PC-3 (cell line): ENCODE measurements at regions not wholly inside any gene's neighbourhood (a gene's known extent, or its start where the extent isn't known, plus 50 kb on each side); places are given as distances from the start of the nearest gene placed in this dataset.

Experiments used
- ATAC-seq: fragments of 200-7000 bp; cut with Tn5 transposase; 2 replicates; pipeline ENCODE4 v1.9.1; 2020; ENCODE audit warnings: mild to moderate bottlenecking, moderate library complexity
- BruUV-seq: library from RNA; stranded (reverse); fragments of 400-500 nt; replicated peaks from 2 replicates; lab custom pipeline; 2021; lab: Mats Ljungman, UMichigan
- CTCF ChIA-PET: fragments of 300-600 bp; sonication (Branson Sonifier 250); formaldehyde crosslinking; loops from one replicate; lab custom pipeline; 2022; ENCODE audit warnings: antibody characterized with exemption; lab: Charles Lee
- POLR2A ChIA-PET: fragments of 300-600 bp; sonication (Branson Sonifier 250); formaldehyde crosslinking; loops from one replicate; lab custom pipeline; 2022; ENCODE audit warnings: antibody characterized with exemption; ENCODE audit not compliant: unreplicated experiment; lab: Charles Lee
- DNase-seq: peaks from one replicate; pipeline ENCODE4 v3.0.0-alpha.2; 2015
- H2AFZ ChIP-seq: fragments of 300-600 bp; sonication (generic); 2 replicates; pipeline ENCODE4 v1.6.0; 2016; ENCODE audit warnings: antibody characterized with exemption, low read length
- H3F3A ChIP-seq: fragments of 300-600 bp; sonication (generic); one replicate; pipeline ENCODE4 v1.6.0; 2017; ENCODE audit warnings: antibody characterized with exemption, low read length, control low read depth, mild to moderate bottlenecking; ENCODE audit not compliant: unreplicated experiment
- H3K27ac ChIP-seq: fragments of 300-600 bp; sonication (generic); 2 replicates; pipeline ENCODE4 v1.5.1; 2016; ENCODE audit warnings: mild to moderate bottlenecking, low read length
- H3K27me3 ChIP-seq: fragments of 300-600 bp; sonication (generic); 2 replicates; pipeline ENCODE4 v1.6.1; 2016; ENCODE audit warnings: low read length, mixed read lengths
- H3K36me3 ChIP-seq: fragments of 300-600 bp; sonication (generic); 2 replicates; pipeline ENCODE4 v1.6.1; 2016; ENCODE audit warnings: low read depth, mixed run types, low read length, mixed read lengths
- H3K4me1 ChIP-seq: fragments of 300-600 bp; sonication (generic); 2 replicates; pipeline ENCODE4 v1.5.1; 2016; ENCODE audit warnings: low read length; ENCODE audit not compliant: insufficient read depth
- H3K4me2 ChIP-seq: fragments of 300-600 bp; sonication (generic); 2 replicates; pipeline ENCODE4 v1.6.0; 2016; ENCODE audit warnings: low read length
- H3K4me3 ChIP-seq: fragments of 300-600 bp; sonication (generic); 2 replicates; pipeline ENCODE4 v1.5.1; 2016; ENCODE audit warnings: mild to moderate bottlenecking, low read length, mixed read lengths
- H3K79me2 ChIP-seq: fragments of 300-600 bp; sonication (generic); 2 replicates; pipeline ENCODE4 v1.6.1; 2017; ENCODE audit warnings: low read length, mixed read lengths
- H3K9ac ChIP-seq: fragments of 300-600 bp; sonication (generic); 2 replicates; pipeline ENCODE4 v1.6.0; 2016; ENCODE audit warnings: mild to moderate bottlenecking, low read length
- H3K9me2 ChIP-seq: fragments of 300-600 bp; sonication (generic); replicated peaks from 2 replicates; pipeline ENCODE4 v1.6.1; 2016; ENCODE audit warnings: mixed run types, low read length, mixed read lengths
- H3K9me3 ChIP-seq: fragments of 300-600 bp; sonication (generic); 2 replicates; pipeline ENCODE4 v1.6.1; 2016; ENCODE audit warnings: low read length, mixed read lengths
- H4K20me1 ChIP-seq: fragments of 300-600 bp; sonication (generic); 2 replicates; pipeline ENCODE4 v1.6.1; 2016; ENCODE audit warnings: low read length, mixed read lengths
- EZH2 ChIP-seq: fragments of 300-600 bp; sonication (generic); IDR thresholded peaks from one replicate; pipeline ENCODE4 v1.6.1; 2017; ENCODE audit warnings: antibody characterized with exemption, mild to moderate bottlenecking, low read length; ENCODE audit not compliant: unreplicated experiment
- EZH2phosphoT487 ChIP-seq: fragments of 300-600 bp; sonication (generic); IDR thresholded peaks from 2 replicates; pipeline ENCODE4 v1.6.1; 2018; ENCODE audit warnings: mild to moderate bottlenecking, antibody characterized with exemption, low read length, borderline replicate concordance
- intact Hi-C: fragments of 100-400 bp; cut with micrococcal nuclease; formaldehyde crosslinking; loops from 2 replicates; pipeline ENCODE4 v1.9.0; 2023
- TF ChIP-seq, protein P1 (sequence below): fragments of 300-600 bp; sonication (generic); conservative IDR thresholded peaks from 2 replicates; pipeline ENCODE4 v1.5.1; 2017; ENCODE audit warnings: antibody characterized with exemption, low read depth, mild to moderate bottlenecking, low read length

DNA sequence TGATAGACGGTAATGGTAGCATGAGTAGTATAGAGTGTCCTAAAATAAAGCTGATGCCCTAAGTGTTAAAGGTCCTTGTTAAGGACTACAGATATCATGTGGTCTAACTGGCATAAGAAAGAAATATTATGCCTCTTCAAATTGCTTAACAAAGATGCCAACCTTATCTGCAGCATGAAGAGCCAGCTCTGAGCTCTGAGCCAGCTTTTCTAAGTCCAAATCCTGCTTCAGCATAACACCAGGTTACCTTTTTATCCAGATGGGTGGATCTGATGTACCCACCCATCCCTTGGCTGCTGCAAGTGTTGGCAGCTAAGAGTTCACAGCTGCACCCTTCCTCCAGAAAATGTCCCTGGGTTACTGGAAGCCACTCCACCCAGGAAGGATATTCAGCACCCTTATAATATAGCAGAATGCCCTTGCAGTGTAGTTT is 83.8 kb downstream of the TENT5A start:
- no peak overlapping the region for H3K9ac ChIP-seq
- DNase-seq = no peak
- H3K4me2 ChIP-seq = no peak overlapping the region
- H3K27me3 ChIP-seq = no peaks in the 10 kb centered on the region
- intact Hi-C loops = no loop called here
- no TSS peak for BruUV-seq
- H3K4me1 ChIP-seq = no peaks in the 10 kb centered on the region
- no peak overlapping the region for H3K4me3 ChIP-seq
- CTCF ChIA-PET = no interaction called here
- POLR2A ChIA-PET = no interaction called here
- H4K20me1 ChIP-seq = no peaks in the 10 kb centered on the region
- H3F3A ChIP-seq = no peaks in the 10 kb centered on the region
- H3K9me3 ChIP-seq = no peaks in the 10 kb centered on the region
- no peak overlapping the region for H3K27ac ChIP-seq
- H3K36me3 ChIP-seq = no peaks in the 10 kb centered on the region
- no peak for TF ChIP-seq EZH2phosphoT487
- TF ChIP-seq, protein P1, sequence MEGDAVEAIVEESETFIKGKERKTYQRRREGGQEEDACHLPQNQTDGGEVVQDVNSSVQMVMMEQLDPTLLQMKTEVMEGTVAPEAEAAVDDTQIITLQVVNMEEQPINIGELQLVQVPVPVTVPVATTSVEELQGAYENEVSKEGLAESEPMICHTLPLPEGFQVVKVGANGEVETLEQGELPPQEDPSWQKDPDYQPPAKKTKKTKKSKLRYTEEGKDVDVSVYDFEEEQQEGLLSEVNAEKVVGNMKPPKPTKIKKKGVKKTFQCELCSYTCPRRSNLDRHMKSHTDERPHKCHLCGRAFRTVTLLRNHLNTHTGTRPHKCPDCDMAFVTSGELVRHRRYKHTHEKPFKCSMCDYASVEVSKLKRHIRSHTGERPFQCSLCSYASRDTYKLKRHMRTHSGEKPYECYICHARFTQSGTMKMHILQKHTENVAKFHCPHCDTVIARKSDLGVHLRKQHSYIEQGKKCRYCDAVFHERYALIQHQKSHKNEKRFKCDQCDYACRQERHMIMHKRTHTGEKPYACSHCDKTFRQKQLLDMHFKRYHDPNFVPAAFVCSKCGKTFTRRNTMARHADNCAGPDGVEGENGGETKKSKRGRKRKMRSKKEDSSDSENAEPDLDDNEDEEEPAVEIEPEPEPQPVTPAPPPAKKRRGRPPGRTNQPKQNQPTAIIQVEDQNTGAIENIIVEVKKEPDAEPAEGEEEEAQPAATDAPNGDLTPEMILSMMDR = no peak
- TF ChIP-seq EZH2 = no peak
- no peak for ATAC-seq
- no peaks in the 10 kb centered on the region for H3K79me2 ChIP-seq
- no peak overlapping the region for H2AFZ ChIP-seq
- H3K9me2 ChIP-seq = no peaks in the 10 kb centered on the region

- ATAC-seq (no peak), DNase-seq (no peak)
- TF ChIP-seq, protein P1 = no peak
- no peak for TF ChIP-seq EZH2
- no peak for TF ChIP-seq EZH2phosphoT487
- no peaks in the 10 kb centered on the region for H3K27me3 ChIP-seq
- no peaks in the 10 kb centered on the region for H4K20me1 ChIP-seq
- H3K27ac ChIP-seq = no peak overlapping the region
- no peak overlapping the region for H3K4me2 ChIP-seq
- H3K9me3 ChIP-seq = no peaks in the 10 kb centered on the region
- H3K9me2 ChIP-seq = no peaks in the 10 kb centered on the region
- no peak overlapping the region for H3K4me3 ChIP-seq
- H3K79me2 ChIP-seq = no peaks in the 10 kb centered on the region
- intact Hi-C loops = no loop called here
- H3K36me3 ChIP-seq = no peaks in the 10 kb centered on the region
- BruUV-seq = no TSS peak
- ChIA-PET CTCF (no interaction called here), POLR2A (no interaction called here)
- no peaks in the 10 kb centered on the region for H3F3A ChIP-seq
- no peak overlapping the region for H3K9ac ChIP-seq
- no peak overlapping the region for H2AFZ ChIP-seq
- no peaks in the 10 kb centered on the region for H3K4me1 ChIP-seq
Observed at GRCh38 chr6:81666481-81666880, 86.0 kb downstream of the TENT5A start.

DNA sequence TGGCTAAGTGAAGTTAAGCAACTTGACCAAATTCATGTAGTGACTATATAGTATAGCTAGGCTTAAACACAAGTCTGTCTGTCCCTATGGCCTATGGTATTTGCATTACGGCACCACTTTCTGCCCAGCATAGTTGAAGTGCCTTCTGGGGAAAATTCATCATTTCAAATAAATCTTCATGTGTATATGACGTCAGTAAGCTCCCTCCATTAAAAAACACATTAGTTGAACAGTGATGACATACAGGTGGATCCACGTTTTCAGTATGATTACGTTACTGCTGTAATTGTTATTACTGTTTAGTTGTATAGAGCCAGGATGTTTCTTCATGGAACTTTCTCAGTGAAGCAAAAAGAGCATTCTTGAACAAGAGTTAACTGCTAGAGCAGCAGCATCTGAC is 96.2 kb downstream of the TENT5A start:
- no peak overlapping the region for H3K27ac ChIP-seq
- H4K20me1 ChIP-seq = no peaks in the 10 kb centered on the region
- no peak overlapping the region for H3K4me2 ChIP-seq
- intact Hi-C loops = no loop called here
- no peaks in the 10 kb centered on the region for H3F3A ChIP-seq
- no peaks in the 10 kb centered on the region for H3K36me3 ChIP-seq
- H3K9ac ChIP-seq = no peak overlapping the region
- ATAC-seq = no peak
- no peaks in the 10 kb centered on the region for H3K9me2 ChIP-seq
- POLR2A ChIA-PET = interaction anchor here (0.7 kb wide), 1 partner anchor 673 kb away, joined by 3 read pairs; no protein-coding TSS in a partner anchor
- H3K4me1 ChIP-seq = no peaks in the 10 kb centered on the region
- TF ChIP-seq EZH2phosphoT487 = no peak
- TF ChIP-seq EZH2 = no peak
- TF ChIP-seq, protein P1 = no peak
- H3K79me2 ChIP-seq = no peaks in the 10 kb centered on the region
- DNase-seq = no peak
- no TSS peak for BruUV-seq
- H3K9me3 ChIP-seq = no peaks in the 10 kb centered on the region
- CTCF ChIA-PET = no interaction called here
- H3K27me3 ChIP-seq = no peaks in the 10 kb centered on the region
- H2AFZ ChIP-seq = no peak overlapping the region
- H3K4me3 ChIP-seq = no peak overlapping the region
